ENCODE measurements at regions not wholly inside any gene's neighbourhood (a gene's known extent, or its start where the extent isn't known, plus 50 kb on each side); places are given as distances from the start of the nearest gene placed in this dataset.
A peak's percentile ranks its signal among the peaks of the same experiment; 100 is the strongest.

- in situ Hi-C loops (cut with MboI; ENCODE audit: low sequenced_read_pairs) (no loop called here), dilution Hi-C loops (cut with HindIII; ENCODE audit: low sequenced_read_pairs, unreplicated experiment) (no loop called here), intact Hi-C loops (cut with micrococcal nuclease) (loop anchor here (10.0 kb wide), 1 partner anchor 378 kb away; no protein-coding TSS in a partner anchor)
- Histone ChIP-seq H4K91ac (ENCODE audit: insufficient read depth, low read depth, low read length) (peak overlapping the region; percentile 68), H3K36me3 (ENCODE audit: control insufficient read depth, insufficient read depth, low read length) (no peaks in the 10 kb centered on the region), H3K4me1 (ENCODE audit: control insufficient read depth, insufficient read depth, low read length) (peaks cover 22% of the 10 kb centered on the region), H3K4me3 (ENCODE audit: insufficient read depth, low read depth, low read length) (no peak overlapping the region), H4K20me1 (ENCODE audit: insufficient read depth, low read length) (no peaks in the 10 kb centered on the region), H3K27me3 (ENCODE audit: control insufficient read depth, insufficient read depth, low read length) (no peaks in the 10 kb centered on the region), H2BK15ac (ENCODE audit: low read depth, low read length) (peak overlapping the region; percentile 65; the same call in 2 of the 3 replicates), H2AK5ac (ENCODE audit: low read depth, low read length) (peak overlapping the region; percentile 74), H3K18ac (ENCODE audit: low read depth, low read length) (peak overlapping the region; percentile 76), H3K9me1 (ENCODE audit: insufficient read depth, low read length) (peaks cover 23% of the 10 kb centered on the region), H3K4me2 (ENCODE audit: low read depth, low read length) (no peak overlapping the region), H3K9ac (ENCODE audit: low read depth, low read length) (no peak overlapping the region), H3K4ac (ENCODE audit: low read depth, low read length) (peak overlapping the region; percentile 84), H4K5ac (ENCODE audit: low read depth, low read length) (peak overlapping the region; percentile 50; the same call in 1 of the 2 replicates), H2BK20ac (ENCODE audit: low read depth, low read length) (peak overlapping the region; percentile 85), H3K14ac (replicated peaks; ENCODE audit: low read depth, low read length) (peak overlapping the region; percentile 88), H3K23ac (ENCODE audit: low read depth, low read length) (peak overlapping the region; percentile 44; the same call in 1 of the 2 replicates), H3K79me1 (ENCODE audit: low read depth in 1 of 2, low read length in 2 of 2) (no peaks in the 10 kb centered on the region), H2AFZ (replicated peaks; ENCODE audit: low read length, poor library complexity) (peak overlapping the region; percentile 44), H4K8ac (ENCODE audit: low read depth in 2 of 2, low read length in 2 of 2) (peak overlapping the region in 1 of 2 experiments; percentile 39; a peak in 1 of 4 replicates), H3K27ac (ENCODE audit: insufficient read depth, low read length) (peak overlapping the region; percentile 2; the same call in 1 of the 2 replicates), H2BK5ac (ENCODE audit: low read depth, low read length, poor library complexity, severe bottlenecking) (no peak overlapping the region), H2BK120ac (ENCODE audit: low read depth, low read length) (peak overlapping the region; percentile 58), H3K9me3 (ENCODE audit: control insufficient read depth, insufficient read depth, low read length) (no peaks in the 10 kb centered on the region), H3K56ac (ENCODE audit: extremely low read depth, insufficient read depth, low read length) (no peak overlapping the region), H2AK9ac (replicated peaks; ENCODE audit: low read depth, low read length, poor library complexity) (no peak overlapping the region)
- no CpG with 5 or more reads among the region's 2 CpGs for WGBS, 2 experiments (ENCODE audit: extremely low coverage in 2 of 2, insufficient read length in 1 of 2)
- DNase-seq (no peak), ATAC-seq (ENCODE audit: low read depth) (no peak)
- POLR2A ChIA-PET (ENCODE audit: unreplicated experiment) = no interaction called here
- CTCF ChIA-PET = no interaction called here
- BruUV-seq (replicated peaks) = no TSS peak
- TF ChIP-seq, protein P1, sequence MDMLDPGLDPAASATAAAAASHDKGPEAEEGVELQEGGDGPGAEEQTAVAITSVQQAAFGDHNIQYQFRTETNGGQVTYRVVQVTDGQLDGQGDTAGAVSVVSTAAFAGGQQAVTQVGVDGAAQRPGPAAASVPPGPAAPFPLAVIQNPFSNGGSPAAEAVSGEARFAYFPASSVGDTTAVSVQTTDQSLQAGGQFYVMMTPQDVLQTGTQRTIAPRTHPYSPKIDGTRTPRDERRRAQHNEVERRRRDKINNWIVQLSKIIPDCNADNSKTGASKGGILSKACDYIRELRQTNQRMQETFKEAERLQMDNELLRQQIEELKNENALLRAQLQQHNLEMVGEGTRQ (IDR thresholded peaks at IDR 0.05; ENCODE audit: low read depth, low read length) = no peak
- TF ChIP-seq RCOR1 (IDR thresholded peaks at IDR 0.05; ENCODE audit: insufficient replicate concordance, low read length) = no peak
- no peak for TF ChIP-seq FOS (IDR thresholded peaks at IDR 0.05; ENCODE audit: low read depth, low read length)
- TF ChIP-seq CTCF (conservative IDR thresholded peaks at IDR 0.05; ENCODE audit: low read depth, low read length) = no peak
- TF ChIP-seq SMC3 (IDR thresholded peaks at IDR 0.05; ENCODE audit: low read depth, low read length) = no peak
- TF ChIP-seq MAFK (IDR thresholded peaks at IDR 0.05; ENCODE audit: low read depth, low read length) = no peak
- TF ChIP-seq POLR2A (IDR thresholded peaks at IDR 0.05; ENCODE audit: low read depth, low read length) = no peak
- no peak for TF ChIP-seq RAD21 (IDR thresholded peaks at IDR 0.05; ENCODE audit: low read length)
- no peak for TF ChIP-seq MXI1 (IDR thresholded peaks at IDR 0.05; ENCODE audit: borderline replicate concordance, low read depth, low read length)
Observed at GRCh38 chr18:10352671-10353070, 101.8 kb upstream of the APCDD1 start.

All from IMR-90 (cell line).